Omental fat pad (tissue), 3 donors: ENCODE measurements at regions not wholly inside any gene's neighbourhood (a gene's known extent, or its start where the extent isn't known, plus 50 kb on each side); places are given as distances from the start of the nearest gene placed in this dataset.
"Not testable (repeated sequence)": the region's sequence is repeated elsewhere in the genome, so short reads cannot be mapped to it uniquely, and the experiment has no call there.

ENCODE experiments used
- ATAC-seq: fragments of 150-250 bp; one replicate; pipeline ENCODE4 v1.9.1; 2016; ENCODE audit warnings: mild to moderate bottlenecking, moderate library complexity; ENCODE audit not compliant: low FRiP score
- DNase-seq: peaks from one replicate; pipeline ENCODE4 v3.0.0-alpha.2; 2019; ENCODE audit warnings: low spot score
- TF ChIP-seq, protein P1 (sequence below), 3 donors: fragments of 450-650 bp; IDR thresholded peaks; one replicate each; pipeline ENCODE4 v1.5.1; 2016 to 2017; ENCODE audit warnings: antibody characterized with exemption in 3 of 3, mild to moderate bottlenecking in 3 of 3, moderate library complexity in 2 of 3

GRCh38 chr2:65931056-65931455, 498.7 kb upstream of the SPRED2 start:
- TF ChIP-seq, protein P1, sequence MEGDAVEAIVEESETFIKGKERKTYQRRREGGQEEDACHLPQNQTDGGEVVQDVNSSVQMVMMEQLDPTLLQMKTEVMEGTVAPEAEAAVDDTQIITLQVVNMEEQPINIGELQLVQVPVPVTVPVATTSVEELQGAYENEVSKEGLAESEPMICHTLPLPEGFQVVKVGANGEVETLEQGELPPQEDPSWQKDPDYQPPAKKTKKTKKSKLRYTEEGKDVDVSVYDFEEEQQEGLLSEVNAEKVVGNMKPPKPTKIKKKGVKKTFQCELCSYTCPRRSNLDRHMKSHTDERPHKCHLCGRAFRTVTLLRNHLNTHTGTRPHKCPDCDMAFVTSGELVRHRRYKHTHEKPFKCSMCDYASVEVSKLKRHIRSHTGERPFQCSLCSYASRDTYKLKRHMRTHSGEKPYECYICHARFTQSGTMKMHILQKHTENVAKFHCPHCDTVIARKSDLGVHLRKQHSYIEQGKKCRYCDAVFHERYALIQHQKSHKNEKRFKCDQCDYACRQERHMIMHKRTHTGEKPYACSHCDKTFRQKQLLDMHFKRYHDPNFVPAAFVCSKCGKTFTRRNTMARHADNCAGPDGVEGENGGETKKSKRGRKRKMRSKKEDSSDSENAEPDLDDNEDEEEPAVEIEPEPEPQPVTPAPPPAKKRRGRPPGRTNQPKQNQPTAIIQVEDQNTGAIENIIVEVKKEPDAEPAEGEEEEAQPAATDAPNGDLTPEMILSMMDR (IDR thresholded peaks at IDR 0.05): no peak
- ATAC-seq (no peak), DNase-seq (no peak)

GRCh38 chr2:65930259-65930658, 497.9 kb upstream of the SPRED2 start:
- TF ChIP-seq, protein P1 (IDR thresholded peaks at IDR 0.05): no peak
- DNase-seq: no peak
- ATAC-seq: no peak

GRCh38 chr2:65929664-65930063, 497.3 kb upstream of the SPRED2 start:
- DNase-seq: not testable (repeated sequence)

DNA sequence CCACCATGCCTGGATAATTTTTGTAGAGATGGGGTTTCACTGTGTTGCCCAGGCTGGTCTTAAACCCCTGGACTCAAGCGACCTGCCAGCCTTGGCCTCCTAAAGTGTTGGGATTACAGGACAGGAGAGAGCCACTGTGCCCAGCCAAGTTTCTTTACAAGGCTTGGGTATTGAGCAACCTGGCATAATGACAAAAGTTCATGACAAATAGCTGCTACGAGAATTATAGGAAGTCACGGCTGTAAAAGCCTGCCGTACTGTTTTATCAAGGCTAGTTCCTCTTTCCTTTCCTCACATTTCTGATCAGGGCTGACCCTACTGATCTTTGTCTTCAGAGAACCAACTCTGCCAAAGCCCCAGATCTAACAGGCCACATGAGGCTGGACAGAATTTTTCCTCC, 490.4 kb upstream of the SPRED2 start:
- no peak for ATAC-seq
- no peak for DNase-seq

More at GRCh38 chr2:65929664-65930063, 497.3 kb upstream of the SPRED2 start:
- not testable (repeated sequence) for ATAC-seq

DNA sequence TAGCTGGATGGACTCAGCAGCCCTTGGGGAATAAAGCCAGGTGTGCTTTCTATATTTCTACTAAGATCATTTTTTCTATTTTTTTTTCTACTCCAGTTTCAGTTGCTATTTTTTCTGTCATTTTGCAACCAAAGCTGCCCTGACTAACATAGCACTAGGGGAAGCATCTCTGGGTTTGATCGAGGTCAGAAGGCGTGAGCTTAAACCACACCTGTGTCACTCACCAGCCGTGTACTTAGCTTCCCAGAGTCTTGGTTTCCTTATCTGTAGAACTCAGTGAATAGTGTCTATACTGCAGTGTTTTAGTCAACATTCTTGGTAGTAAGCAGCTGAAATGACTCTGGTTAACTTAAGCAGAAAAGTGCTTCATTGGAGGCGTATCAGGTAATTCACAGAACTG, 489.6 kb upstream of the SPRED2 start:
- ATAC-seq (no peak), DNase-seq (no peak)
- TF ChIP-seq, protein P1 (IDR thresholded peaks at IDR 0.05): no peak

More for the DNA sequence above, 490.4 kb upstream of the SPRED2 start:
- TF ChIP-seq, protein P1 (IDR thresholded peaks at IDR 0.05): no peak

DNA sequence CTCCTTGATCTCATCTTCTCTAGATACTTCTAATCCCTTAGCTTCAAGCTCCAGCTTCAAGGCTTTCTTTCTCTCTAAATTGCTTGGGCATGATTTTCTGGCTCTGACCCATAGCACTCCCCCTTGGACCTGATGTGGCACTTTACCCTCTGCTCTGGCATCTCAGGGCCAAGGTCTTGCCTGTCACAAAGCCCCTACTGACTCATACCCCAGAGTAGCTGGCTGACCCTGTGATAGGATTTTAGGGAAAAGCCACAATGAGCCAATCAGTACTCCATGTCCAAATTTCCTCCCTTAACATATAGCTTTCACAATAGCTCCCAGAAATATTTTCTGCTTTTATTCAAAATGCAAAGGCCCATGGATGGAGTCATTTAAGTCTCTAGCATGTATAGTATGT, 488.7 kb upstream of the SPRED2 start:
- ATAC-seq (no peak), DNase-seq (no peak)
- TF ChIP-seq, protein P1 (IDR thresholded peaks at IDR 0.05): no peak

DNA sequence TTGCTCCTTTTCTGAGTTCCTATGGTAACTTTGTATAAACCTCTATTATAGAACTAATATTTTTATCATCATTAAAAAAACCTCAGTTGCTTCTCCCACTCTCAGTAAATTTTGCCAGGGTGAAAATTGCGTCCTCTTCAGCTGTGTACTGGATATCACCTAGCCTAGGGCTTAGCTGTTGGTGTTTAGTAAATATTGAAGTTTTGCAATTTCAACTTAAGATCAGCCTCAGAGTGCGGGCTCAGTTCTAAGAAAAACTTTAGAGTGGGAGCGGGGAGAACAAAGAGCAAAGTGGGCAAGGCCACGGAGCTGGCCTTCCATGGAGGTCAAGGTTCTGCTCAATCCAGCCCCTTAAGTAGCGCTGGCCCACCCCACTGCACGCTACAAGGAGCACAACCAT, 488.3 kb upstream of the SPRED2 start:
- DNase-seq: no peak
- ATAC-seq: no peak
- TF ChIP-seq, protein P1 (IDR thresholded peaks at IDR 0.05): no peak
